HG02884 (cell line): ENCODE measurements at regions not wholly inside any gene's neighbourhood (a gene's known extent, or its start where the extent isn't known, plus 50 kb on each side); places are given as distances from the start of the nearest gene placed in this dataset.

Experiments
- ATAC-seq: cut with Tn5 transposase; IDR thresholded peaks from one replicate; pipeline ENCODE4 v1.9.1; 2021; ENCODE audit warnings: mild to moderate bottlenecking, moderate library complexity; ENCODE audit not compliant: unreplicated experiment

GRCh38 chr2:7574385-7574784 is 657.2 kb downstream of the RNF144A start:
- no peak for ATAC-seq

GRCh38 chr2:7577769-7578168 is 660.6 kb downstream of the RNF144A start:
- no peak for ATAC-seq

GRCh38 chr2:7584017-7584416 is 666.8 kb downstream of the RNF144A start:
- no peak for ATAC-seq

- ATAC-seq = no peak
Measured at GRCh38 chr2:7586898-7587297, 669.7 kb downstream of the RNF144A start.

GRCh38 chr2:7588295-7588694 is 671.1 kb downstream of the RNF144A start:
- no peak for ATAC-seq

- ATAC-seq = no peak
Measured at GRCh38 chr2:7592618-7593140, 675.5 kb downstream of the RNF144A start.

- no peak for ATAC-seq
Measured at GRCh38 chr2:7593360-7593759, 676.1 kb downstream of the RNF144A start.

- ATAC-seq = no peak
Measured at GRCh38 chr2:7594211-7594610, 677.0 kb downstream of the RNF144A start.

GRCh38 chr2:7595206-7595605 is 678.0 kb downstream of the RNF144A start:
- no peak for ATAC-seq

GRCh38 chr2:7598402-7598801 is 681.2 kb downstream of the RNF144A start:
- no peak for ATAC-seq

GRCh38 chr2:7599462-7600258 is 682.4 kb downstream of the RNF144A start:
- no peak for ATAC-seq

GRCh38 chr2:7601990-7602389 is 684.8 kb downstream of the RNF144A start:
- no peak for ATAC-seq

GRCh38 chr2:7604456-7604855 is 687.2 kb downstream of the RNF144A start:
- no peak for ATAC-seq

GRCh38 chr2:7607441-7608173 is 690.4 kb downstream of the RNF144A start:
- no peak for ATAC-seq

- no peak for ATAC-seq
Measured at GRCh38 chr2:7609556-7609955, 692.3 kb downstream of the RNF144A start.

GRCh38 chr2:7609974-7610373 is 692.8 kb downstream of the RNF144A start:
- ATAC-seq = no peak

GRCh38 chr2:7611750-7612149 is 694.5 kb downstream of the RNF144A start:
- ATAC-seq = no peak

GRCh38 chr2:7612969-7613368 is 695.8 kb downstream of the RNF144A start:
- no peak for ATAC-seq

- ATAC-seq = no peak
Measured at GRCh38 chr2:7613831-7614230, 696.6 kb downstream of the RNF144A start.

- no peak for ATAC-seq
Measured at GRCh38 chr2:7618031-7618430, 700.8 kb downstream of the RNF144A start.

- ATAC-seq = no peak
Measured at GRCh38 chr2:7619203-7619970, 702.2 kb downstream of the RNF144A start.
